Karpas-422 (cell line): ENCODE measurements at regions not wholly inside any gene's neighbourhood (a gene's known extent, or its start where the extent isn't known, plus 50 kb on each side); places are given as distances from the start of the nearest gene placed in this dataset.

ENCODE experiments used
- DNase-seq: peaks from one replicate; pipeline ENCODE4 v3.0.0-alpha.2; 2015
- H2AFZ ChIP-seq: fragments of 200-600 bp; sonication (generic); 2 replicates; pipeline ENCODE4 v1.6.1; 2014; ENCODE audit warnings: antibody characterized with exemption, low read length, mixed read lengths
- H3K27ac ChIP-seq: fragments of 200-600 bp; sonication (generic); 2 replicates; pipeline ENCODE4 v1.5.1; 2014; ENCODE audit warnings: mild to moderate bottlenecking, low read length, moderate library complexity
- H3K27me3 ChIP-seq: fragments of 200-600 bp; sonication (generic); 2 replicates; pipeline ENCODE4 v1.6.1; 2014; ENCODE audit warnings: low read length, mixed read lengths
- H3K36me3 ChIP-seq: fragments of 200-600 bp; sonication (generic); 2 replicates; pipeline ENCODE4 v1.6.1; 2014; ENCODE audit warnings: low read length, mixed read lengths; ENCODE audit not compliant: insufficient read depth
- H3K4me1 ChIP-seq: fragments of 200-600 bp; sonication (generic); 2 replicates; pipeline ENCODE4 v1.6.1; 2014; ENCODE audit warnings: mild to moderate bottlenecking, low read length, mixed read lengths
- H3K4me2 ChIP-seq: fragments of 200-600 bp; sonication (generic); 2 replicates; pipeline ENCODE4 v1.6.1; 2014; ENCODE audit warnings: low read length, low read depth, mild to moderate bottlenecking; ENCODE audit not compliant: poor library complexity, severe bottlenecking
- H3K4me3 ChIP-seq: fragments of 200-600 bp; sonication (generic); 2 replicates; pipeline ENCODE4 v1.5.1; 2014; ENCODE audit warnings: mild to moderate bottlenecking, antibody characterized with exemption, low read length, mixed read lengths
- H3K79me2 ChIP-seq: fragments of 200-600 bp; sonication (generic); 2 replicates; pipeline ENCODE4 v1.6.1; 2014; ENCODE audit warnings: mild to moderate bottlenecking, low read length, mixed read lengths
- H3K9ac ChIP-seq: fragments of 200-600 bp; sonication (generic); 2 replicates; pipeline ENCODE4 v1.6.0; 2014; ENCODE audit warnings: low read length
- H3K9me2 ChIP-seq: fragments of 200-600 bp; sonication (generic), shearing (Covaris generic); replicated peaks from 2 replicates; pipeline ENCODE4 v1.6.0; 2014; ENCODE audit warnings: mild to moderate bottlenecking, low read length, moderate library complexity; ENCODE audit not compliant: insufficient read depth
- H3K9me3 ChIP-seq: fragments of 300-700, 200-600 bp; sonication (generic); 2 replicates; pipeline ENCODE4 v1.6.1; 2014; ENCODE audit warnings: low read length, mixed read lengths
- H4K20me1 ChIP-seq: fragments of 200-600 bp; sonication (generic); 2 replicates; pipeline ENCODE4 v1.6.1; 2014; ENCODE audit warnings: mild to moderate bottlenecking, antibody characterized with exemption, low read length, low read depth; ENCODE audit not compliant: insufficient read depth

DNA sequence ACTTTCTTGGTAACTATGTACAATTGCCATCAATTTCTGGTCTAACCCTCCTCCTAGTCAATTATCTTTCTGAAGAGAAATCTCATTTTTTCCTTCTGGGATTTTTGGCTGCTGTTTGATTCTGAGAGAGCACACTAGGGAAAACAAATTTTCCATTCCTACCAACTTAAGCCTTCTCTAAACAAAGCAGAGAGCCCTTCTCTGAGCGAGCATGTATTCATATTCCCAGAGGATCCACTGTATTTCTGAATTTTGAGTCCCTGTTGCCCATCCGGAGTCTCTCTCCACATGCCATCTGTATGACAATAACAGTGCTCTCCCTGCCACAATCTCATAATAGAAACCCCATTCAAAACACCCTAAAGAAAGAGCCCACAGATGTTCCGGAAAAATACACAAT, 78.5 kb downstream of the MAIP1 start:
- Histone ChIP-seq H4K20me1 (no peaks in the 10 kb centered on the region), H2AFZ (no peak overlapping the region), H3K36me3 (no peaks in the 10 kb centered on the region), H3K4me2 (no peak overlapping the region), H3K27me3 (no peaks in the 10 kb centered on the region), H3K9ac (no peak overlapping the region), H3K9me2 (no peaks in the 10 kb centered on the region), H3K79me2 (no peaks in the 10 kb centered on the region), H3K4me1 (no peaks in the 10 kb centered on the region), H3K9me3 (no peaks in the 10 kb centered on the region), H3K27ac (no peak overlapping the region), H3K4me3 (no peak overlapping the region)
- no peak for DNase-seq

DNA sequence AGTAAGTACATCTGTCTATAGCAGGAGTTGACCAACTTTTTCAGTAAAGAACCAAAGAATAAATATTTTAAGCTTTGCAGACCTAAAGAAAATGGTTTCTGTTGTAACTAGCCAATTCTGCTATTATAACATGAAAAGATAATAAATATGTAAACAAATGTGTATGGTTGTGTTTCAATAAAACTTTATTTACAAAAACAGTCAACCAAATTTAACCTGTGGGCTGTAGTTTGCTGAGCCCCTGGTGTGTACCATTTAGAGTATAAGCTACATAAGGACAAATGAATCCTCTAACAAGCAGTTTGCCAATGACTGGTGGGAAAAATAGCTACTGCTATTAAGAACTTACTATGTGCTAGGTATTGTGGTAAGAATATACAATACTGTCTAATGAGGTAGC, 79.4 kb downstream of the MAIP1 start:
- H3K9ac ChIP-seq, result no peak overlapping the region

DNA sequence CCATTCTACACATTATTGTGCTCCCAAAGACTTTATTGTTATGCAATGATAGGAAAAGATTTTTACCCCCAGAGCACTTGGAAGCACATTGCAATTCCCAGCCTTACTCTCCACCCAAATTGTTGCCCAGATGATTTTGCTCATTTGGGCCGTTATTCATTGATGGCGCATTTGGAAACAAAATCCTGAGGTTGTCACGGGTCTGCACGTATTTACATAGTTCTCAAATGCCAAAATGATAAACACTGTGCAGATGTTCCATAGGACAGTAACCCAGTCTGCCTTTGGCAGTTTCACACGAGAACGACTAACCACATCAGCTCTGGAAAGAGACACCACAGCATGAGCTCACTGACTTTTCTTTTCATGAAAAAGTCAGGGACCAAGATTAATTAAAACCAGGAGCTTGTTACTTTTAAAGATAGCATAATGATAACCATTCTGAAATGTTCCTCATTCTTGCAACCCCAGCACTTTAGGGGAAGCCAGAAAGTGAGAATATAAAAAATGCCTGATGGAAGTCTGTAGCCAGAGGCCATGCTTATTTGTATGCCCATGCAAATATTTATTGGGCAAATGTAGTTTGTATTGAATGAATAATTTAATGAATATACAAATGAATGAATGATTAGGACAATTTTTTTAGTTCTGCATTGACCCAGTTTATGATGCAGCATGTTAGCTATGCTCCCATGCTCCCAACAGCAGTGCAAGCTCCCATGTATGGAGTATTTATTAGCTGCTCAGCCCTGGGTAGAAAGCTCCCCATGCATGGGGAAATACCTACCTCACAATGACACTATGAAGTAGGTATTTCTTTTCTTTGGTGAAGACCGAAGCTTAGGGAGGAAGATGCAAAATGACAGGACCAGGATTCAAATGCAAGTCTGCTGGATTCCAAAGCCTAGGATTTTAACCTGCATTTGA, 84.6 kb downstream of the MAIP1 start:
- H3K9ac ChIP-seq, result no peak overlapping the region
- no peaks in the 10 kb centered on the region for H3K36me3 ChIP-seq

More for the DNA sequence above, 79.4 kb downstream of the MAIP1 start:
- DNase-seq, result no peak
- H3K4me2 ChIP-seq, result no peak overlapping the region
- no peaks in the 10 kb centered on the region for H3K9me2 ChIP-seq
- no peaks in the 10 kb centered on the region for H3K79me2 ChIP-seq
- no peaks in the 10 kb centered on the region for H4K20me1 ChIP-seq
- H3K9me3 ChIP-seq, result no peaks in the 10 kb centered on the region
- H3K36me3 ChIP-seq, result no peaks in the 10 kb centered on the region
- no peak overlapping the region for H3K27ac ChIP-seq
- H3K4me1 ChIP-seq, result no peaks in the 10 kb centered on the region
- H3K4me3 ChIP-seq, result no peak overlapping the region
- H2AFZ ChIP-seq, result no peak overlapping the region
- no peaks in the 10 kb centered on the region for H3K27me3 ChIP-seq

DNA sequence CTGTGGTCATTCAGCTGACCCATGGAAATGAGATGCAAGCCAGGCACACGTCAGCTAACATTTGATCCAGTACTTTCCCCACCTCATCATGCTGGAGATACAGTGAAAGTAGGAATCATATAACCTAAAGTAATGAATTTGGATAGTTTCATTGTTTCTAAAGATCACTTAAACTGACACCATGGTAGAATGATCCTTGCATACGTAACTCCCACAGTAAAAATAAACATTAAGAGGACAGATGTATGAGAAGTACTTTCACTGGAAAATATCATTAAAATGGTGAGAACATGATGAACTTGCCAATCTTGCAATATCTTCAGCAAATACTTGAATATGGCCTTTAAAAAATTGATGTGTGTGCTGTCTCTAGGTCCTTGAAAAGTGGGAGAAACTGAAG, 85.4 kb downstream of the MAIP1 start:
- H3K4me1 ChIP-seq, result no peaks in the 10 kb centered on the region

More for the DNA sequence above, 84.6 kb downstream of the MAIP1 start:
- H3K9me3 ChIP-seq, result no peaks in the 10 kb centered on the region
- no peaks in the 10 kb centered on the region for H3K4me1 ChIP-seq
- no peaks in the 10 kb centered on the region for H3K9me2 ChIP-seq
- H3K4me2 ChIP-seq, result no peak overlapping the region
- no peak overlapping the region for H2AFZ ChIP-seq
- H3K27ac ChIP-seq, result no peak overlapping the region
- no peaks in the 10 kb centered on the region for H3K79me2 ChIP-seq
- DNase-seq, result no peak
- H3K27me3 ChIP-seq, result no peaks in the 10 kb centered on the region
- no peaks in the 10 kb centered on the region for H4K20me1 ChIP-seq
- H3K4me3 ChIP-seq, result no peak overlapping the region

DNA sequence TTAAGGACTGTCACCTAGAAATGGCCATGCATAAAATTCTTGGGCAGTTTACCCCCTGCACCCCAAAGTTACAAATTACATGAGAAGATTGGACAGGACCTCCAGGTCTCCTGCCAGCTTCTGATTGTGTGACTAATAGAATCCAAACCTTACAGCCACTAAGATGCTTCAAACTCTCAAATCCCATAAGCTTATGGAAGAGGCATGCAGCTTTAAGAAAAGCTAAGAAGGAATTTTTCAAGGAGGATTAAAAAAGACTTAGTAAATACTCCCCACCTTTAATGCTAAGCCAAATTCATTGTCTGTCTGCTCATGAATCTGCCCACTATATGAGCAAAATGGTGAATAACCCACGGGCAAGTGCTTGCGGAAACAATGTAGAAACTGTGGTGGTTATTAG, 86.3 kb downstream of the MAIP1 start:
- no peak overlapping the region for H3K4me3 ChIP-seq
- no peak overlapping the region for H2AFZ ChIP-seq
- H3K27me3 ChIP-seq, result no peaks in the 10 kb centered on the region
- H4K20me1 ChIP-seq, result no peaks in the 10 kb centered on the region
- no peak for DNase-seq
- H3K9me2 ChIP-seq, result no peaks in the 10 kb centered on the region
- no peak overlapping the region for H3K4me2 ChIP-seq
- H3K9me3 ChIP-seq, result no peaks in the 10 kb centered on the region
- no peaks in the 10 kb centered on the region for H3K79me2 ChIP-seq
- H3K27ac ChIP-seq, result no peak overlapping the region
- H3K36me3 ChIP-seq, result no peaks in the 10 kb centered on the region
- H3K9ac ChIP-seq, result no peak overlapping the region
- H3K4me1 ChIP-seq, result no peaks in the 10 kb centered on the region

More for the DNA sequence above, 85.4 kb downstream of the MAIP1 start:
- Histone ChIP-seq H3K4me2 (no peak overlapping the region), H4K20me1 (no peaks in the 10 kb centered on the region), H3K27me3 (no peaks in the 10 kb centered on the region), H3K4me3 (no peak overlapping the region), H3K9ac (no peak overlapping the region), H3K79me2 (no peaks in the 10 kb centered on the region), H3K27ac (no peak overlapping the region), H2AFZ (no peak overlapping the region), H3K36me3 (no peaks in the 10 kb centered on the region), H3K9me2 (no peaks in the 10 kb centered on the region), H3K9me3 (no peaks in the 10 kb centered on the region)
- no peak for DNase-seq

DNA sequence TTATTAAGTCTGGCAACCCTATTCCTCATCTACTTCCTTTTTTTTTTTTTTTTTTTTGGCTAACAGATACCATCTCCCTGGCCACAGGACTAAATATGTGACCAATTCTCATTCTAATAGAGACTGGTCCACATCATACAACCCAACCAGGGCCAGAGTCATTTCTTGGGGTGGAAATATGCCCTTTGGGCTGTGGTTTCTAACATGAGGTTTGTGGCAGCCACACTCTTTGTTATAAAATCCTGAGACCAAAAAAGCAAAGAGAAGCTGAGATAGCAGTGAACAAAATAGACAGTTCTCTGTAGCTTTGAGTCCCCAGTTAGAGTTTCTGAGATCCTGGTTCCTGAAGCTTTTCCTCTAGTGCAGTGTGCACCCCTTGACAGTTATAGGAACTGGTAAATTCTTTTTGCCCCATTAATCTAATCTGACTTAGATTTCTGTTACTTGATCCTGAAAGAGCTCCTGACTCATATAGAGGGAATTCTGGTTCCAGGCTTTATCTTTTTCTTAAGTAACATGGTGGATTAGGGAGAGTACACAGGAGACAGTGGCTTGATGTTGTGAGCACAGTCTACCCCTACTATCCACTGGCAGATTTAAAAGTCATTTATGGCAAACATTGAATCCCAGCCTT, 86.8 kb downstream of the MAIP1 start:
- no peaks in the 10 kb centered on the region for H4K20me1 ChIP-seq
- H3K27ac ChIP-seq, result no peak overlapping the region
- no peaks in the 10 kb centered on the region for H3K79me2 ChIP-seq
- H3K27me3 ChIP-seq, result no peaks in the 10 kb centered on the region
- no peak overlapping the region for H3K4me3 ChIP-seq
- no peaks in the 10 kb centered on the region for H3K9me2 ChIP-seq
- no peak for DNase-seq
- H3K4me1 ChIP-seq, result no peaks in the 10 kb centered on the region
- no peaks in the 10 kb centered on the region for H3K36me3 ChIP-seq
- H2AFZ ChIP-seq, result no peak overlapping the region
- H3K9me3 ChIP-seq, result no peaks in the 10 kb centered on the region
- no peak overlapping the region for H3K9ac ChIP-seq
- no peak overlapping the region for H3K4me2 ChIP-seq

DNA sequence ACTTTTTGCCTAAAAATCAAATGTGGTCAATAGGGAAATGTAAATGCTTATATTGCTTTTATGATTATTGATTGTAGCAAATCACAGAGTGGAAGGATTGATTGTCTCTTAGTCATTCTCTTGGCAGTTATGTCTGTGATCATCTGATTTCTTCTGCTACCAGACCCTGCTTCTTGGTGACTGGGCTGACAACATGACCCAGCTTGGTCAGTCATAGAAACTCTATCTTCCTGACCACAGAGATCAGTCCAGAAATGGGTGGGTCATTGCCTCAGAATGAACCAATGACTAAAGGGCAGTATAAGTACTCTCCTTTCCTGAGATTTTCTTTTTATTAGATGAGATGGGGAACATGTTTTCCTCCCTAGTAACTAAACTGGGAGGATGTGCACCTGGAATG, 87.6 kb downstream of the MAIP1 start:
- Histone ChIP-seq H3K9ac (no peak overlapping the region), H3K27ac (no peak overlapping the region), H3K9me3 (no peaks in the 10 kb centered on the region), H3K9me2 (no peaks in the 10 kb centered on the region), H2AFZ (no peak overlapping the region), H3K4me1 (no peaks in the 10 kb centered on the region), H3K79me2 (no peaks in the 10 kb centered on the region), H4K20me1 (no peaks in the 10 kb centered on the region), H3K4me3 (no peak overlapping the region), H3K27me3 (no peaks in the 10 kb centered on the region), H3K4me2 (no peak overlapping the region), H3K36me3 (no peaks in the 10 kb centered on the region)
- DNase-seq, result no peak

DNA sequence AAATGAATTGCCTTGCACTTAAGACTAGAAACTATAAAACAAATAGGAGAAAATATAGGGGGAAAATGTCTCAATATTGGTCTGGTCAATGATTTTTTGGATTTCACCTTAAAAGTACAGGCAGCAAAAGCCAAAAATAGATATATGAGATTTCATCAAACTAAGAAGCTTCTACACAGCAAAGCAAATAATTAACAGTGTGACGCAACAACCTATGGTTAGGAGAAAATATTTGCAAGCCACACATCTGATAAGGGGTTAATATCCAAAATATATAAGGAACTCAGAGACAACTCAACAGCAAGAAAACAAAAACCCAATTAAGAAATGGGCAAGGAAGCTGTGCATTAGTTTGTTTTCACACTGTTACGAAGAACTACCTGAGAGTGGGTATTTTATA, 89.1 kb downstream of the MAIP1 start:
- DNase-seq, result no peak

More for the DNA sequence above, 89.1 kb downstream of the MAIP1 start:
- Histone ChIP-seq H2AFZ (no peak overlapping the region), H3K79me2 (no peaks in the 10 kb centered on the region), H3K4me1 (no peaks in the 10 kb centered on the region), H3K36me3 (no peaks in the 10 kb centered on the region), H3K4me3 (no peak overlapping the region), H3K9ac (no peak overlapping the region), H3K4me2 (no peak overlapping the region), H3K9me2 (no peaks in the 10 kb centered on the region), H3K27ac (no peak overlapping the region), H3K27me3 (no peaks in the 10 kb centered on the region), H3K9me3 (no peaks in the 10 kb centered on the region), H4K20me1 (no peaks in the 10 kb centered on the region)
